GM21717 (cell line): ENCODE measurements at regions not wholly inside any gene's neighbourhood (a gene's known extent, or its start where the extent isn't known, plus 50 kb on each side); places are given as distances from the start of the nearest gene placed in this dataset.
"Not testable (repeated sequence)": the region's sequence is repeated elsewhere in the genome, so short reads cannot be mapped to it uniquely, and the experiment has no call there.

Source experiments
- ATAC-seq: cut with Tn5 transposase; IDR thresholded peaks from one replicate; pipeline ENCODE4 v1.9.1; 2021; ENCODE audit warnings: mild to moderate bottlenecking, moderate library complexity; ENCODE audit not compliant: unreplicated experiment

- no peak for ATAC-seq
Observed at GRCh38 chr18:71301596-71301995, 1012.8 kb downstream of the SOCS6 start.

- not testable (repeated sequence) for ATAC-seq
Observed at GRCh38 chr18:71294201-71294600, 1005.4 kb downstream of the SOCS6 start.

- ATAC-seq = no peak
Observed at GRCh38 chr18:71293322-71293721, 1004.5 kb downstream of the SOCS6 start.

- ATAC-seq = no peak
Observed at GRCh38 chr18:71287268-71287667, 998.4 kb downstream of the SOCS6 start.

GRCh38 chr18:71252351-71252865 lies 963.6 kb downstream of the SOCS6 start:
- no peak for ATAC-seq

- ATAC-seq = no peak
Observed at GRCh38 chr18:71250191-71250590, 961.3 kb downstream of the SOCS6 start.

GRCh38 chr18:71249791-71250190 lies 960.9 kb downstream of the SOCS6 start:
- no peak for ATAC-seq

GRCh38 chr18:71242981-71243380 lies 954.1 kb downstream of the SOCS6 start:
- ATAC-seq = no peak

- ATAC-seq = no peak
Observed at GRCh38 chr18:71238974-71239624, 950.3 kb downstream of the SOCS6 start.

- no peak for ATAC-seq
Observed at GRCh38 chr18:71237641-71238040, 948.8 kb downstream of the SOCS6 start.

- no peak for ATAC-seq
Observed at GRCh38 chr18:71233177-71233576, 944.3 kb downstream of the SOCS6 start.

- no peak for ATAC-seq
Observed at GRCh38 chr18:71223486-71223885, 934.6 kb downstream of the SOCS6 start.

GRCh38 chr18:71221405-71221804 lies 932.6 kb downstream of the SOCS6 start:
- no peak for ATAC-seq

GRCh38 chr18:71212739-71213138 lies 923.9 kb downstream of the SOCS6 start:
- not testable (repeated sequence) for ATAC-seq

GRCh38 chr18:71212222-71212621 lies 923.4 kb downstream of the SOCS6 start:
- ATAC-seq = no peak

GRCh38 chr18:71209944-71210343 lies 921.1 kb downstream of the SOCS6 start:
- ATAC-seq = no peak

GRCh38 chr18:71194438-71194837 lies 905.6 kb downstream of the SOCS6 start:
- ATAC-seq = no peak

- no peak for ATAC-seq
Observed at GRCh38 chr18:71189581-71189980, 900.7 kb downstream of the SOCS6 start.

- ATAC-seq = no peak
Observed at GRCh38 chr18:71168557-71169145, 879.8 kb downstream of the SOCS6 start.

- no peak for ATAC-seq
Observed at GRCh38 chr18:71136487-71136886, 847.6 kb downstream of the SOCS6 start.

- ATAC-seq = no peak
Observed at GRCh38 chr18:71134122-71134521, 845.3 kb downstream of the SOCS6 start.

- no peak for ATAC-seq
Observed at GRCh38 chr18:71131918-71132317, 843.1 kb downstream of the SOCS6 start.

- ATAC-seq = no peak
Observed at GRCh38 chr18:71130351-71130750, 841.5 kb downstream of the SOCS6 start.
